Renal pelvis (tissue), 1 donor: ENCODE measurements at regions not wholly inside any gene's neighbourhood (a gene's known extent, or its start where the extent isn't known, plus 50 kb on each side); places are given as distances from the start of the nearest gene placed in this dataset.
"Not testable (repeated sequence)": the region's sequence is repeated elsewhere in the genome, so short reads cannot be mapped to it uniquely, and the experiment has no call there.

ENCODE experiments used
- DNase-seq: peaks from one replicate; pipeline ENCODE4 v3.0.0-alpha.2; 2013

DNA sequence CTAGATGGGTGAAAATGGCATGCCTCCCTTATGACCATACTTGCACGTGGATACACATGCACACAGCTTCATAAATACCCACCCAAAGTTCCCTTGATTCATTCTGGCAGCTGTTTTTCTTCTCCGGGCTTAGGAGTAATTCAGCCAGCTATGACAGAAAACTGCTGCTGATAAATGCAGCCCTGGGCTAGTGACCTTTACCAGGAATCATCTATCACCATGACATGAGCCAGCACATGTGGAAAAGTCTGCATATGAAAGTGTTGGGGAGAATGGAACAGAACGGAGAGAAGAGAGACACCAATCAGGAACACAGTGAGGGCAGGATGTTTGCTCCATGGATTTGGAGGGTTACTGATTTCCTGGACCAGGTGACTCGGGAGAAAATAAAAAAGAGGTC is 706.3 kb downstream of the PDCD6IP start:
- peak; percentile 35 for DNase-seq

DNA sequence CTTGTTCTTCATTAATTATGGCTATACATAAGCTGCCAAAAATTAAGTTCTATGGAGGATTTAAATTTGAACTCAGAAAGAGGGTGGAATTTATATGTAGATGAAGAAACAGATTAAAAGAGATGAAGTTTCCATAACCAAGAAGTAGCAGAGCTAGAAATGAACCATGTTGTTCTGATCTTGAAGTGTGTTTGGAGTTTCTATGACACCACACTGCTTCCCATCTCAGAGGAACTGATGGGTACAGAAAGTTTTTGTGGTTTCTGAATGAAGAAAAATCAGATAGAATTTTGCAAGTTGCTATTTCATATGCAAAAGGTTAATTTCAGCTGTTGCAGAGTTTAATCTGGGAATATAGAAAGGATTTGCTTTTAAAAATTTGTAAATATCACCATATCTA is 710.3 kb downstream of the PDCD6IP start:
- no peak for DNase-seq

DNA sequence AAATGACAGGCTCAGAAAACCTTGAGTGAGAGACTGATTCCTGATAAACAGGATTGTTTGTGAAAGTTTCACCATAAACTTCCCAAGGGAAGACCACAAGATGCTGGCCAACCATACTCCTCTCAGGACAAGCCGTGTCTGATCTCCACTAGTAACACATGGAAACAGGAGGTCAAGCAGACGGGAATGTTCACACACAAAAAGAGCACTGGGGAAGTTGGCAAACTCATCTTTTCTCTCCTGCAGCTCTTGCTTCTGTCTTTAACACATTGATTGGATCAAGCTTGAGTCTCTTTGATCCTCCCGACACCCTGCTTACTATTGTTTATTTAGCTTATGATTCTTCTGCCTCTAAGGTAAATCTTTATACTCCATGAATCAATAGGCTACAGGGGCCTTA is 713.5 kb downstream of the PDCD6IP start:
- DNase-seq = no peak

DNA sequence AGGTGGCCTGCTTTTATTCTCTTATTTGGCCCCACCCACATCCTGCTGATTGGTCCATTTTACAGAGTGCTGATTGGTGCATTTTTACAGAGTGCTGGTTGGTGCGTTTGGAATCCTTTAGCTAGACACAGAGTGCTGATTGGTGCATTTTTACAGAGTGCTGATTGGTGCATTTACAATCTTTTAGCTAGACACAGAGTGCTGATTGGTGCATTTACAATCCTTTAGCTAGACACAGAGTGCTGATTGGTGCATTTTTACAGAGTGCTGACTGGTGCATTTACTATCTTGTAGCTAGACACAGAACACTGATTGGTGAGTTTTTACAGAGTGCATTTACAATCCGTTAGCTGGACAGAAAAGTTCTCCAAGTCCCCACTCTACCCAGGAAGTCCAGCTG is 720.6 kb downstream of the PDCD6IP start:
- DNase-seq = not testable (repeated sequence)

DNA sequence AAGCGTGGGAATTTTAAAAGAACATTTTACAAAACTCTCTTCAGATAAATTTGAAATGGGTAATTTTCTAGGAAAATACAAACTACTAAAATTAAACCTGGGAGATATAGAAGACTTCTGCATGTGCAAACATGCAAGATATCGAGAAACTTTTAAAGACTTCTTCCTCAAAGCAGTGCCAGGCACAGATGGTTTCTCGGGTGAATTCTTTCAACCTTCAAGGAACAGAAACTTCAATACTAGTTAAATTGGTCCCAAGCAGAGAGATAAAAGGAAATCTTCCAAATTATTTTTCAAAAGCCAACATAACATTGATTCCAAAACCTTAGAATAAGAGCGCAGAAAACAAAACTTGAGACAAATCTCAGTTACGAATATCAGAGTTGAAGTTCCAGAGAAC is 732.7 kb downstream of the PDCD6IP start:
- DNase-seq = no peak

DNA sequence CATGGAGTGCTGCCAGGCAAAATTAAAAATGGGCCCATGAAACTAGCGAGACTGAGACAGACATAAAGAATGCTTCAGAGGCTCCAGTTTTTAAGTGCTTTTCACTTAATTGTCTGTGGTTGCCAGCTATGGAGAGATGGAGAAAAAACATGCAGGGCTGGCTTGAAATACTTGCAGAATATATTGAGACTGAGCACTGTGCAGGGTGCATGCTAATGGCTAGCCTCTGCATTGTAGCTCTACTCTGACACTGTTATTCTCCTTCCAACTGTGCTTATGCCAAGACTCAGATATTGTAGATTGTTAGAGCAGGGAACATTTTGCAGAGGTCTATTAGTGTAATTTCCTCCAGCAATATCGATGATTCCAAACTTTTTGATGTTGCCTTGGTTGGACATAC is 735.0 kb downstream of the PDCD6IP start:
- no peak for DNase-seq

DNA sequence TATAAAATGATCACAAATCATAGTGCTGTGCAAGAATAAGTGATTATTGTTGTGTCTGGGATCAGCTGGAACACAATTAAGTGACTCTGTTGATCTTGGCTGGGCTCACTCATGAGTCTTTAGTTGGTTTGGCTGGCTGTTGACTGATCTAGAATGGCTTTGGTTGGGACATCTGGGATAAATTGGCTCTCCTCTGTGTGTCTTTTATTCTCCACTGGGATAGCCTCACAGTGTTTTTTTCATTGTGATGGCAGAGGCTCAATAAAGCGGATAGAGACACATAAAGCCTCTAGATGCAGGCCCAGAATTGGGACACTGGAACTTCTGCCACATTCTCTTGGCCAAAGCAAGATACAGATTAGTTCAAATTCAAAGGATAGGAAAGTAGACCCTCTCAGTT is 735.6 kb downstream of the PDCD6IP start:
- DNase-seq = no peak

DNA sequence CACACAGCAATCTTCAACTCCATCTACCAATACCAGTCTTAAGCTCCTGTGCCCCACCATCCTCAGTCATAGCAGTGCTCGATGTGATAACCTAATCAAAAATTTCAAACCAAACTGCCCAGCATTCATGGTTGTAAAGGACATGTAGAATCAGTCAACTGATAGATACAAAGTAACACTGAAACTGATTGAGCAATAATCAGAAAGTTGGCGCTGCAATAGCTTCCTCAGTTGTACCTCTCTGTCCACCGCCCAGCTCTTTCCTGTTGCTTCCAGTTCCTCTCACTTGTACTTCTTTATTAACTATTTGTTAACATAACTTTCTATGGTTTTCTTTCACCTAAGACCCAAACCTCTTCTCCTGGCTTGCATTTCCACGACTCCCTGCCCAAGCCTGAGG is 745.7 kb downstream of the PDCD6IP start:
- no peak for DNase-seq

DNA sequence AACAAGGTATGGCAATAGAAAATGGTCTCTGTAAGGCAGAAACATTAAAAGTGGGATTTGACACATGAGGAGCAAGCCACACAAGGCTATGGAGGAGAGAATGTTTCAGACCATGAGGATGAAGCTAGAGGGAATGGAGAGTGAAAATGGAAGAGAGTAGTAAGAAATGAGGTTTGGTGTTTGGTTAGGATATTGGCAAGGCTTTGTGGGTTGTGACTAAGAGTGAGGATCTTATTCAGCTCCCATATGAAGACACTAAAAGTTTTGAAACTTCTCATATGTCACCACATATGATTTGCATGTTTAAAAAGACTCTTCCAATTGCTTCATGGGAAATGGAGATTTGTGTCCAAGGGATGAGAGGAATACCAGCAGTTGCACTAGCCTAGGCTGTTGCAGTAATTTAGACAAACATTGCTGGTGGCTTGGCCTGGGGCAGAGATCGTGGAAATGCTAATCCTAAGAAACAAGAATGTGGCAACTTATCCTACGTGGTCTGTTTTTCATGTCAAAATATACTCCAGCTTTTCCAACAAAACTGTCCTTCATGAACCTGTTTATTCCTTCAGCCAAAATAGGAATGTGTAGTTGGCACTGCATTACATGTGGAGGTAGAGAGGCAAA is 749.0 kb downstream of the PDCD6IP start:
- no peak for DNase-seq

DNA sequence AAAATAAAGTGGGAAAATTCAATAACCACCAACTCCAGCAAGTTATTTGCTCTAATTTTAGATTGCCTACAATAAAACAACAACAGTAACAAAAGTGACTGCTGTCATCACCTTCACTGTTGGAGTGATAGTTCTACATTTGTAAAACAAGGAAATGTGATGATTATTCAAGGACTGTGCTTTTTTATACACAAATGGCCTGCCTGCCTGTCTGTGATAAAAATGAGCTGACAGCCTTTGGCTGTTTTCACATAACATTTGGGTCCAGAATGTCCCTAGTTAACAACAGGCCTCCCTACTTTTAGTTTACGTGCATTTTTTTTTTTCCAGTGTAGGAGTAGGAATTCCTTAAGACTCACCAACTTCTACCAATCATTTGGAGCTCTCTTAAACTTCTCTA is 768.8 kb downstream of the PDCD6IP start:
- no peak for DNase-seq

DNA sequence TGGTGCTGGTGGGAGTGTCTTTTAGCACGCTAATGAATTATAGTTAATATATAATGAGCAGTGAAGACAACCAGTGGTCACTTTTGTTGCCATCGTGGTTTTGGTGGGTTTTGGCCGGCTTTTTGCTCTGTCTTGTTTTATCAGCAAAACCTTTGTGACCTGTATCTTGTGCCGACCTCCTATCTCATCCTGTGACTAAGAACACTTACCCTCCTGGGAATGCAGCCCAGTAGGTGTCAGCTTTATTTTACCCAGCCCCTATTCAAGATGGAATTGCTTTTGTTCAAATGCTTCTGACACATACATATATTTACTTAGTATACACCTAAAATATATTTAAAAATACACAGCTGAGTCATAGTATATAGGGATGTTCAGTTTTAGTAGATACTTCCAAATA is 770.3 kb downstream of the PDCD6IP start:
- no peak for DNase-seq

DNA sequence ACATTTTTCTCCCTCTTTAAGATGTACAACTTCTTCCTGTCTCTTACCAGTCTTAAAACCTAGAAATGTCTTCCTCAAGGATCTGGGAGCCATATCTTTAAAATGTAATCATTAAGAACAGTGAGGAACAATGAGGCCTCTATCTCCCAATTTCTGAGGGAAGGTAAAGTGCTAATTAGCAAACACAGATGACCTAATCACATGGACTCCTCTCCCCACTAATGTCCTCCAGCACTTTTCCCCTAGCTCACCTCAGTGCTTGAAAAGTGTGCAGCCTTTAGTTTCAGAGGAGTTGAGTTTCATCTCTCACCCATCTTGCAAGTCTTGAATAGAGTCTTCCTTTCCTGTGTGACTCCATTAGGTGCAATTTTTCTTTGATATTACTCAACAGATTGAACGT is 771.0 kb downstream of the PDCD6IP start:
- no peak for DNase-seq

DNA sequence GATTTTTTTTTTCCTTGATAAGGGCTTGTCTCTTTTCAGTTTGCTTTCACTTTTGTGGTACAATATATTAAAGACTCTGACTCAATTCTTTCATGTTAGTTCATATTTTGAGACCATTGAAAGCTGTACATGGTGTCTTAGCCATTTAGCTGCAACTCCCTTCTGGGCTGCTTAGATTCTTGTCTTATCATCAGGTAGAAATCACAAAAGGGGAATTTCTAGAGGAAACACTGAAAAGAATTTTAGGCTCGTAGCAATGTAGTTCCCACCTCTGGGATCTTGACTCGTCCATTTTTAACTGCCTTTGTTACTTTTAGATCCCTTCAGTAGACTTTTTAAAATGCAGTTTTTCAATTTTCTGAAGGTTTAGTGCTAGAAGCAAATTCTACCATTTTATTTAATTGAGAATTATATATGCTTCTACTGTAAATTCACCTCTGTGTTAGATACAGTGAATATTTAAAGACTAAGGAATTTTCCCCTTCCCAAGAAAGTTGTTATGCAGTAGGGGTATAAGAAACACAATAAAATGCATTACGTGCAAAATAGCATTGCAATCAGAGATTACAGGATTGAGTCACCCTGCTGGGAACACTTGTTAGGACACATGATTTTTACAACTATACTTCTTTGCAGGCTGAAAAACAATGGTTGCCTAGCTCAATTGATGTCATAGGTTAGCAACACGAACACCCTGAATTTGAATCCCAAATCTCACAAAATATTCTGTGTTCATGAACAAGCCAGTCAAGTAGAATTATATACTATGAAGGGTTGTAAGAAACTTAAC is 772.7 kb downstream of the PDCD6IP start:
- no peak for DNase-seq

DNA sequence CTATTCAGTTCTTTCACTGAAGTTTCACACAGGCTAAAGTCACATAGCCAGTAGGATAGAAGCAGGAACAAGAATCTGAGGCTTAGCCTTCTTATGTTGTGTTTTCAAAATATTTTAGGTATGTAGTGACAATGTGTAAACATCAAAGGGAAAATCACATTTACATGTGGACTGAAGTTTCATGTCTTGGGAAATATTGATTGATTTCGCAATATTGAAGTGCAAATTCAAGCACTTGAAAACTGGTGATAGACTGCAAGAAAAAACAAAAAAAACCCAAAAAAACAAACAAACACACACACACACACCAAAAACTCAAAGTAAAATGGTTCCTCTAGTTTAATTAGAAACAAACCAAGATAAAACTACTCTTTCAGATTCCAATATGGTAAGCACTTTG is 773.3 kb downstream of the PDCD6IP start:
- no peak for DNase-seq

DNA sequence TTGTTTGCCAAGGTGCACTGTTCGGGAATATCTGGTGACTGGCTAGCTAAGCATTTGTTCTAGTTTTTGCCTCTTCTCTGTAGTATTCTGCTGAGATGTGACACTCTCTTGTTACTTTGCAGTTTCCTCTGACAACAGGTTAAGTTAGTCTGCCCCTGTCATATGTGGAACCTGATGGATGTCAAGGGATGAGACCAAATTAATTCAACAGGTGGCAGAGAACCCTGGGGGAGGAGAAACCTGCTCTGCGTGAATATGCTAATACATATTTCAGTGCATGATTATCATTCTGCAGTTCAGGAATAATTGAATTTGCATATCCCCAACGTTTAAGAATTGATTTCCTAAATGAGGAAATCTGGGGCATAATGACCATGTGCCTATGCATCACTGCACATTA is 777.3 kb downstream of the PDCD6IP start:
- no peak for DNase-seq

DNA sequence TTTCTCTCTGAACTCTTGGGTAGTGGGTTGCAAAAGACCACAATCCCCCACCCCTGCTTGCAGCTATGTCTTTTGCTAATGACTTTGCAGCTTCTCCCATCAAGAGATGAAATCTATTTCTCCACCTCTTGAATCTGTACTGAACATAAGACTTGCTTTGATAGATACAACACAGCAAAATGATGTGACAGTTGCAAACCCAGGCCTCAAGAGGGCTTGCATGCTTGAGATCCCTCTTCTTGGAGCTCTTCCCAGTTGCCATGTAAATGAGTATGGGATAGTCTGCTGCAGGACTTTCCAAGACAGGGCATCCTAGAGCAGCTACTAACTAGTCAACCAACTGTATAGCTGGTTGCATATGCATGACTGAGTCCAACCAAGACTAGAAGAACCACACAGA is 783.6 kb downstream of the PDCD6IP start:
- no peak for DNase-seq

DNA sequence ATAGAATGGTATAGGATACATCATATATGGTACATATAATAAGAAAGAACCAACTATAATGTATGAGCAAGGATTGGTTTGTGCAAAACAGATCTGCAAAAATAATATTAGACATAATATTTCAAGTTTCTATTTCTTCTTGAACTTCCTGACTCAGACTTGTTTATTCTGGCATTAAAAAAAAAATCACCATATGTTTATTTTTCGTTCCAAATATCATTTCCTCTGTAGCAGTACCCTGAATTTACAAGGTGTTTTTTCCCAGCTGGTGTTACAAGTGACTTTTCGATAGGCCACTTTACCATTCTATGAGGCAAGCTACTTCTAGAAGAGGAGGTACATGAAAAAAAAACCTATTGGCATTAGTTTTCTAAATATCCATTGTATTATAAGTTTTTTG is 785.0 kb downstream of the PDCD6IP start:
- no peak for DNase-seq

DNA sequence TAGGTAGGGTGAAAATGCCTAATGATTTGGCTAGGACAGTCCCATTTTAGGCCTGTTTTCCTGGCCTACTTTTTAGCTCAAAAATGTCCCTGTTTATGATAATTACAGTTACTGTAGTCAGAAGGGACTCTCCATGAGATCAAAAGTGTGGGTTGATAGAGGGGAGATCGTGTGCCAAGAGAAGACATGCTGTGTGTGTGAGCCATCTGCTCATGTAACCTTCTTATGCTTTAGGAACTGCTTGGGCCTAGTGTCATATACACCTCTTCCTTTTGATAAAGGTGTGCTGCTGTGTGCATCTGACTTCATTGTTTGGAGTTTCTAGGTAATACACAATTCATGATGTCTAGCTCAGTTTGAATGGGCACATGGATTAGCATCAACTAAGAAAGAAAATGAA is 786.5 kb downstream of the PDCD6IP start:
- no peak for DNase-seq

DNA sequence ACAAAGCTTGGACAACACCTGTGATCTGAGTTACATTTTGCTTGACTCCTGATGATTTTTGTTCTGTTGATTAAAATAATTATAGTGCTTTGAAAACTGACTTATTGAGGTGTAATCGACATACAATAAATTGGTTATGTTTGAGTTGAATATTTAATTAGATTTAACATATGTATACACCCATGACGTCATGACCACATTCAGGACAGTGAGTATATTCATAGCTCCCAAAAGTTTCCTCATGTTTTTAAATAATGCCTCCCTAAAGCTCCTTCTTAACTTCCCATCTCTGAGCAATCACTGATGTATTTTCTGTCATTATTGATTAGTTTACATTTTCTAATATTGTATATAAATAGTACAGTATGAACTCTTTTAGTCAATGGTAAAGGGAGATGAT is 801.2 kb downstream of the PDCD6IP start:
- DNase-seq = no peak

DNA sequence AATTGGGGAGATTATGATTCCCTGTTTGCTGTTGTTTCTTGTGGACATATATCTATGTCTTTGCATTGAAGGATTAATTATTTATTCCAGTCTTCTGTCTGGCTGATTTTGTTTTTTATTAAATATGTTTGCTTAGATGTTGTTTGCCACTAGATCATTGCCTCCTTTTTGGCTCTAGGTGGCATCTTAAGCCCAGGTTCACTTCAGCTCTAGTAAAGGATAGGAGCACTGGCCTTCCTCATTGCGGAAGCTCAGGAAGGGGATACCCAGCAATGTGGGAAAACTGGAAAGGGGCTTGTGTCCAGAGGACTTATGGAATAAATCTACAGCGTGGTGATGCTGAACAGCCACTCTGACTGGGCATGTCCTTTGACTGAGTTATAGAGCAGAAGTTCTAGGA is 821.6 kb downstream of the PDCD6IP start:
- DNase-seq = no peak

DNA sequence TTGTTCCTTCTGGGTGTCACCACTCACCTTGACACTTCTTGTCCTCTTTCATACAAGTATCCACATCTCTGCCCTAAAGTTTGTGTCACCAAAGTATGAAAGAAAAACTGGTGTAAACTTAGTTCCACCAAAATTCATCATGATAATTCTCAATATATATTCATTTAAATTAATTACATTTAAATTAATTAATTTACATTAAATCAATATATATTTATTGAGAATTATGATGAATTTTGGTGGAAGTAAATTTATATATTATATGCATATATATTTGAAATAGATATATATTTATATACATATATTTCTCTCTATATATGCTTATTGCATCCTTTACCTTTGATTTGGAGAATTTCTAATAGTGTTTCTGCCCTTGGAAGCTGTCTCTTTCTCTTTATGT is 828.3 kb downstream of the PDCD6IP start:
- DNase-seq = no peak

DNA sequence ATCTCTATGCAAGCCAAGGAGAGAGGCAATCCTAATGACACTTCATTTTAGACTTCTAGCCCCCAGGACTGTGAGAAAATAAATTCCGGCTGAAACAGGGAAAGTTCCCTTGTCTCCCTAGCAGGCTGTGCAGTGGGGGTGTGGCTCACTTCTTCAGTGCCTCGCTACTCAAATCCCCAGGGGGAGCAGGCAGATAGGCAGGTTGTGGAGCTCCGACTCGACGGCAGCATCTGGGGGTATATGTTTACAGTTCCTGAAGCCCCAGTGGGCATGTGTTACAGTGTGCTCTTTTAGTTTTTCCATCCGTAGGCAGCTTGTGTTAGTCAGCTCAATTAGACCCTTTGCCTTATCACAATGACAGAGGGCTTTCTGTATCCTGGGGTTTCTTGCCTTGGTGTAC is 836.5 kb downstream of the PDCD6IP start:
- no peak for DNase-seq

DNA sequence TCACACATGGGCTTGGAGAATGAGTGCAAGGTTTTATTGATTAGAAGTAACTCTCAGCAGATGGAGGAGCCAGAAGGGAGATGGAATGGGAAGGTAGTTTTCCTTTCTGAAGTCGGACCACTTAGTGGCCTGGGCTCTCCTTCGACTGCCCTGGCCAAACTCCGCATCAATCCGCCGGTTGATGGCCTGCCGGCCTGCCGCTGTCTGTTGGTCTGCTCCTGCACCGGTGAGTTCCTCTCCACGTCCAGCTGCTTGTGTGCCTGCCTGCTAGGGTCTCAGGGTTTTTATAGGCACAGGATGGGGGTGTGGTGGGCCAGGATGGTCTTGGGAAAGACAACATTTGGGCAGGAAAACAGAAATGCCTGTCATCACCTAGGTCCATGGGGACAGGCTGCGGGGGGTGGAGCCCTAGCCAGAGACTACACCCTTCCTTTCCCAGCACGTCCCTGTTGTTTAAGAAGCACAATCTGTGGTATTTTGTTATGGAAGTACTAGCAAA is 837.0 kb downstream of the PDCD6IP start:
- DNase-seq = no peak

DNA sequence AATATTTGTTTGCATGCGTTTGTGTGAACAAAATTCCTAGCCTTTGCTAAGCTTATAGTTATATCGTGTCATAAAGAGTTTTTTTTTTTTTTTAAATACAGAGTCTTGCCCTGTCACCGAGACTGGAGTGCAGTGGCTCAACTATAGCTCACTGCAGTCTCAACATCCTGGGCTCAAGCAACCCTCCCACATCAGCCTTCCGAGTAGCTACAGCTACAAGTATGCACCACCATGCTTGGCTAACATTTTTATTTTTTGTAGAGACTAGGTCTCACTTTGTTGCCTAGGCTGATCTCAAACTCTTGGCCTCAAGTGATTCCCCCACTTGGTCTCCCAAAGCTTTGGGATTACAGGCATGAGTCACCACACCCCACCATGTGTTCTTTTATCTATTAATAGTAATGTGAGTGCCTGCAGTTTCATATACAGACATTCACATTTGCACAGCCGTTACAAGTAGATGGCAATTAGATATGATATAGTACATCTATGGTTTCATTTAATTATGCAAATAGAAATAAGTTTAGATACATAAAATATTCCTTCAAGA is 848.6 kb downstream of the PDCD6IP start:
- no peak for DNase-seq
